Nucleus accumbens (tissue), 56 donors: ENCODE measurements at regions not wholly inside any gene's neighbourhood (a gene's known extent, or its start where the extent isn't known, plus 50 kb on each side); places are given as distances from the start of the nearest gene placed in this dataset.

ENCODE experiments used
- DNase-seq, 56 donors: peaks; one replicate each; lab custom pipeline; 2025; lab: John Stamatoyannopoulos, UW

GRCh38 chr9:90287567-90288274 lies 354.9 kb downstream of the DIRAS2 start:
- DNase-seq: no peak

GRCh38 chr9:90288275-90288639 lies 354.4 kb downstream of the DIRAS2 start:
- no peak for DNase-seq

- DNase-seq: no peak
Measured at GRCh38 chr9:90290716-90291485, 351.7 kb downstream of the DIRAS2 start.

- DNase-seq: no peak
Measured at GRCh38 chr9:90296539-90296938, 346.1 kb downstream of the DIRAS2 start.

GRCh38 chr9:90299968-90300367 lies 342.7 kb downstream of the DIRAS2 start:
- DNase-seq: no peak

- DNase-seq: no peak
Measured at GRCh38 chr9:90300611-90301276, 341.9 kb downstream of the DIRAS2 start.

- peak in 14 of 56 donors; percentile 8 to 60 (median 20) for DNase-seq
Measured at GRCh38 chr9:90301277-90301653, 341.4 kb downstream of the DIRAS2 start.

GRCh38 chr9:90303655-90304054 lies 339.0 kb downstream of the DIRAS2 start:
- DNase-seq: no peak

GRCh38 chr9:90306158-90306557 lies 336.5 kb downstream of the DIRAS2 start:
- no peak for DNase-seq

GRCh38 chr9:90307167-90307833 lies 335.3 kb downstream of the DIRAS2 start:
- no peak for DNase-seq

GRCh38 chr9:90307891-90308290 lies 334.7 kb downstream of the DIRAS2 start:
- no peak for DNase-seq

GRCh38 chr9:90308691-90309090 lies 333.9 kb downstream of the DIRAS2 start:
- no peak for DNase-seq

- DNase-seq: no peak
Measured at GRCh38 chr9:90309809-90310520, 332.7 kb downstream of the DIRAS2 start.

- no peak for DNase-seq
Measured at GRCh38 chr9:90310521-90310876, 332.1 kb downstream of the DIRAS2 start.

GRCh38 chr9:90311811-90312210 lies 330.8 kb downstream of the DIRAS2 start:
- DNase-seq: peak in 2 of 56 donors; percentile 5 to 11

GRCh38 chr9:90322296-90322695 lies 320.3 kb downstream of the DIRAS2 start:
- DNase-seq: no peak

- no peak for DNase-seq
Measured at GRCh38 chr9:90325913-90326653, 316.5 kb downstream of the DIRAS2 start.

- DNase-seq: no peak
Measured at GRCh38 chr9:90330231-90330630, 312.4 kb downstream of the DIRAS2 start.

- DNase-seq: no peak
Measured at GRCh38 chr9:90331826-90332575, 310.6 kb downstream of the DIRAS2 start.
